K562 (cell line): ENCODE measurements at regions not wholly inside any gene's neighbourhood (a gene's known extent, or its start where the extent isn't known, plus 50 kb on each side); places are given as distances from the start of the nearest gene placed in this dataset.

Experiments used
- ATAC-seq: fragments of 200-7000 bp; cut with Tn5 transposase; 3 replicates; pipeline ENCODE4 v1.9.1; 2020; ENCODE audit warnings: moderate library complexity
- BruUV-seq: library from RNA; stranded (reverse); fragments of 400-500 nt; replicated peaks from 2 replicates; lab custom pipeline; 2021; lab: Mats Ljungman, UMichigan
- CTCF ChIA-PET: fragments of 300-600 bp; formaldehyde crosslinking; extraction: SDS; loops from one replicate; lab custom pipeline; 2021; ENCODE audit warnings: low intra/inter-chr PET ratio; lab: Yijun Ruan, JAX
- POLR2A ChIA-PET: fragments of 300-600, 350-650 bp; sonication (Branson Sonifier 250); formaldehyde crosslinking; extraction: SDS; loops from one replicate; lab custom pipeline; 2021; ENCODE audit warnings: antibody characterized with exemption, inconsistent platforms; lab: Yijun Ruan, JAX
- DNase-seq, 4 experiments: peaks; one replicate each; pipeline versions ENCODE4 v3.0.0 to v3.0.0-alpha.2; 2011 to 2018; ENCODE audit warnings: low spot score in 3 of 4, mixed read lengths in 3 of 4; ENCODE audit errors: extremely low read depth in 1 of 4
- FAIRE-seq: peaks from 2 replicates; lab custom pipeline; 2011; peaks lifted over from hg19 to GRCh38; lab: Jason Lieb, UNC
- H2AFZ ChIP-seq: 2 replicates; pipeline ENCODE4 v1.6.0; 2011; ENCODE audit warnings: low read depth, low read length, control low read depth, inconsistent platforms
- H3K27ac ChIP-seq: fragments of 200-600 bp; 3 replicates; pipeline ENCODE4 v1.8.0; 2011; ENCODE audit warnings: low read depth, mild to moderate bottlenecking, control low read depth, inconsistent platforms, low read length, moderate library complexity, mixed read lengths; ENCODE audit errors: extremely low read depth
- H3K27me3 ChIP-seq, 2 experiments: fragments of 300-600 bp in 1 of 2; 2 replicates in 1 of 2; 3 replicates in 1 of 2; pipeline versions ENCODE4 v1.6.0 to v1.8.0; 2011; ENCODE audit warnings: inconsistent platforms in 2 of 2, low read length in 2 of 2, mild to moderate bottlenecking in 1 of 2, mixed read lengths in 1 of 2, moderate library complexity in 1 of 2; ENCODE audit not compliant: control insufficient read depth in 2 of 2, insufficient read depth in 2 of 2
- H3K36me3 ChIP-seq: fragments of 300-600 bp; 3 replicates; pipeline ENCODE4 v1.8.0; 2011; ENCODE audit warnings: mild to moderate bottlenecking, low read length, inconsistent platforms; ENCODE audit not compliant: control insufficient read depth, insufficient read depth
- H3K4me1 ChIP-seq, 2 experiments: fragments of 200-600 bp in 1 of 2; replicated peaks in 1 of 2; 2 replicates in 1 of 2; 3 replicates in 1 of 2; pipeline versions ENCODE4 v1.5.1 to v1.8.0; 2011; ENCODE audit warnings: inconsistent platforms in 2 of 2, low read length in 2 of 2, mild to moderate bottlenecking in 1 of 2, mixed read lengths in 1 of 2, moderate library complexity in 1 of 2; ENCODE audit not compliant: control insufficient read depth in 2 of 2, insufficient read depth in 2 of 2
- H3K4me2 ChIP-seq: 2 replicates; pipeline ENCODE4 v1.6.1; 2011; ENCODE audit warnings: low read length, control low read depth, inconsistent platforms, mixed read lengths; ENCODE audit not compliant: insufficient read depth
- H3K4me3 ChIP-seq: fragments of 200-600 bp; sonication (generic), shearing (Covaris generic); 2 replicates; pipeline ENCODE4 v1.5.1; 2016; ENCODE audit warnings: control low read depth, inconsistent platforms
- H3K79me2 ChIP-seq: fragments of 200-600 bp; 3 replicates; pipeline ENCODE4 v1.8.0; 2011; ENCODE audit warnings: low read length, inconsistent platforms; ENCODE audit not compliant: control insufficient read depth, insufficient read depth
- H3K9ac ChIP-seq, 2 experiments: 2 replicates each; pipeline versions ENCODE4 v1.6.0 to v1.6.1; 2011; ENCODE audit warnings: low read depth in 2 of 2, low read length in 2 of 2, control low read depth in 1 of 2, inconsistent platforms in 1 of 2, mild to moderate bottlenecking in 1 of 2, mixed read lengths in 1 of 2; ENCODE audit not compliant: insufficient read depth in 1 of 2
- H3K9me1 ChIP-seq: one replicate; pipeline ENCODE4 v1.6.0; 2011; ENCODE audit warnings: inconsistent platforms, mild to moderate bottlenecking, low read length, moderate library complexity; ENCODE audit not compliant: control insufficient read depth, insufficient read depth
- H3K9me3 ChIP-seq: replicated peaks from 2 replicates; pipeline ENCODE4 v1.5.1; 2011; ENCODE audit warnings: low read depth, low read length, inconsistent platforms; ENCODE audit not compliant: control insufficient read depth, insufficient read depth
- H4K20me1 ChIP-seq: replicated peaks from 2 replicates; pipeline ENCODE4 v1.6.1; 2011; ENCODE audit warnings: low read length, inconsistent platforms, mixed read lengths; ENCODE audit not compliant: control insufficient read depth, insufficient read depth
- CC2D1A ChIP-seq: fragments of 450-650 bp; IDR thresholded peaks from 2 replicates; pipeline ENCODE4 v1.6.1; 2017; ENCODE audit warnings: mild to moderate bottlenecking
- CHD2 ChIP-seq: IDR thresholded peaks from 2 replicates; pipeline ENCODE4 v1.6.1; 2011; ENCODE audit warnings: low read depth, low read length
- LEF1 ChIP-seq: fragments of 450-650 bp; IDR thresholded peaks from 2 replicates; pipeline ENCODE4 v1.6.1; 2016; ENCODE audit warnings: mild to moderate bottlenecking
- MAFG ChIP-seq: fragments of 450-650 bp; conservative IDR thresholded peaks from 2 replicates; pipeline ENCODE4 v1.6.1; 2016; ENCODE audit warnings: missing genetic modification characterization, missing compliant biosample characterization
- PHTF2 ChIP-seq: fragments of 250-450 bp; sonication (Bioruptor Pico); IDR thresholded peaks from 2 replicates; pipeline ENCODE4 v1.5.0; 2021; ENCODE audit warnings: mild to moderate bottlenecking
- SRF ChIP-seq, 2 experiments: fragments of 250-450, 450-650 bp in 1 of 2; sonication (Bioruptor Pico) in 1 of 2; sonication (generic) in 1 of 2; formaldehyde crosslinking; IDR thresholded peaks; 2 replicates each; pipeline versions ENCODE4 v1.5.0 to v1.5.1; 2020 to 2022; ENCODE audit warnings: mild to moderate bottlenecking in 1 of 2, missing genetic modification reagents in 1 of 2
- STAT5B ChIP-seq: fragments of 250-450 bp; sonication (Bioruptor Pico); IDR thresholded peaks from 2 replicates; pipeline ENCODE4 v1.8.0; 2021; ENCODE audit warnings: mild to moderate bottlenecking, inconsistent platforms
- TSHZ1 ChIP-seq: fragments of 250-450 bp; sonication (Bioruptor Pico); IDR thresholded peaks from 2 replicates; pipeline ENCODE4 v1.4.0; 2020; ENCODE audit warnings: mild to moderate bottlenecking, moderate library complexity
- ZNF140 ChIP-seq: fragments of 250-450 bp; sonication (Bioruptor Pico); IDR thresholded peaks from 2 replicates; pipeline ENCODE4 v1.8.0; 2021; ENCODE audit warnings: moderate library complexity, mild to moderate bottlenecking, inconsistent platforms
- ZNF24 ChIP-seq: fragments of 450-650 bp; IDR thresholded peaks from 2 replicates; pipeline ENCODE4 v1.6.1; 2016
- ZNF445 ChIP-seq: fragments of 250-450 bp; sonication (Bioruptor Pico); IDR thresholded peaks from 2 replicates; pipeline ENCODE4 v1.4.0; 2020; ENCODE audit warnings: low read depth, mild to moderate bottlenecking, moderate library complexity
- ZSCAN29 ChIP-seq: fragments of 450-650 bp; IDR thresholded peaks from 2 replicates; pipeline ENCODE4 v1.6.1; 2017
- WGBS: fragments of 100-300 bp; shearing (Covaris generic); methylation state at CpG from one replicate; pipeline ENCODE4 v1.1.6; 2016; ENCODE audit warnings: low coverage, mixed read lengths; ENCODE audit not compliant: insufficient coverage; ENCODE audit errors: missing lambda C conversion rate; 5-methylcytosine and 5-hydroxymethylcytosine counted together
- in situ Hi-C: fragments of 300-500 bp; cut with MboI; formaldehyde crosslinking; loops from 4 replicates; pipeline ENCODE4 v1.15.0; 2018; ENCODE audit warnings: inconsistent platforms, mixed read lengths
- intact Hi-C: fragments of 100-400 bp; cut with micrococcal nuclease; formaldehyde crosslinking; loops from 2 replicates; pipeline ENCODE4 v1.14.2; 2022

- TF ChIP-seq STAT5B (CRISPR knock-in tag), result no peak
- no peak for TF ChIP-seq PHTF2 (CRISPR knock-in tag)
- no peak for TF ChIP-seq ZNF24
These were observed 58.0 kb upstream of the UNC5C start (continued) for GRCh38 chr4:95606739-95607138.

- Histone ChIP-seq H3K4me2 (no peak overlapping the region), H3K27me3 (no peaks in the 10 kb centered on the region), H3K9me3 (no peaks in the 10 kb centered on the region), H3K9me1 (no peaks in the 10 kb centered on the region), H2AFZ (no peak overlapping the region), H3K9ac (no peak overlapping the region), H3K4me3 (no peak overlapping the region), H3K27ac (no peak overlapping the region), H4K20me1 (no peaks in the 10 kb centered on the region), H3K36me3 (no peaks in the 10 kb centered on the region), H3K79me2 (no peaks in the 10 kb centered on the region), H3K4me1 (no peaks in the 10 kb centered on the region)
- CTCF ChIA-PET, result no interaction called here
- intact Hi-C loops, result no loop called here
- BruUV-seq, result no TSS peak
- in situ Hi-C loops, result no loop called here
- DNase-seq (no peak), ATAC-seq (no peak), FAIRE-seq (no peak)
- POLR2A ChIA-PET, result no interaction called here
- TF ChIP-seq LEF1, result no peak
- TF ChIP-seq ZNF445 (CRISPR knock-in tag), result no peak
- no peak for TF ChIP-seq ZSCAN29
- no peak for TF ChIP-seq ZNF140 (CRISPR knock-in tag)
- no peak for TF ChIP-seq TSHZ1 (CRISPR knock-in tag)
- no peak for TF ChIP-seq SRF (CRISPR knock-in tag; IDR thresholded peaks at IDR 0.05)
- no peak for TF ChIP-seq MAFG
- no peak for TF ChIP-seq CC2D1A
- no peak for TF ChIP-seq CHD2
- 0% methylated on average over 4 of the region's 4 CpGs for WGBS
These were observed 54.6 kb upstream of the UNC5C start for GRCh38 chr4:95603393-95603792.
